IMR-90 (cell line): ENCODE measurements at regions not wholly inside any gene's neighbourhood (a gene's known extent, or its start where the extent isn't known, plus 50 kb on each side); places are given as distances from the start of the nearest gene placed in this dataset.

Experiments used
- CEBPB ChIP-seq: IDR thresholded peaks from 2 replicates; pipeline ENCODE4 v1.6.1; 2012; ENCODE audit warnings: low read depth, low read length, improper control_type of control experiment
- CHD1 ChIP-seq: IDR thresholded peaks from 2 replicates; pipeline ENCODE4 v1.6.1; 2012; ENCODE audit warnings: low read depth, low read length, improper control_type of control experiment
- MAFK ChIP-seq: IDR thresholded peaks from 2 replicates; pipeline ENCODE4 v1.6.1; 2012; ENCODE audit warnings: low read depth, low read length, improper control_type of control experiment
- MXI1 ChIP-seq: IDR thresholded peaks from 2 replicates; pipeline ENCODE4 v1.6.1; 2012; ENCODE audit warnings: low read depth, mild to moderate bottlenecking, low read length, moderate library complexity, borderline replicate concordance
- POLR2A ChIP-seq: IDR thresholded peaks from 2 replicates; pipeline ENCODE4 v1.6.1; 2012; ENCODE audit warnings: mild to moderate bottlenecking, low read depth, low read length
- RAD21 ChIP-seq: IDR thresholded peaks from 2 replicates; pipeline ENCODE4 v1.6.1; 2012; ENCODE audit warnings: low read length, improper control_type of control experiment
- RCOR1 ChIP-seq: IDR thresholded peaks from 2 replicates; pipeline ENCODE4 v1.6.1; 2012; ENCODE audit warnings: mild to moderate bottlenecking, low read length, improper control_type of control experiment; ENCODE audit not compliant: insufficient replicate concordance
- RFX5 ChIP-seq: IDR thresholded peaks from 2 replicates; pipeline ENCODE4 v1.8.0; 2012; ENCODE audit warnings: low read depth, mild to moderate bottlenecking, low read length, moderate library complexity
- SMC3 ChIP-seq: fragments of 150-350 bp; IDR thresholded peaks from 2 replicates; pipeline ENCODE4 v1.6.1; 2016; ENCODE audit warnings: low read depth, mild to moderate bottlenecking, antibody characterized with exemption, low read length, moderate library complexity
- TF ChIP-seq, protein P1 (sequence below): conservative IDR thresholded peaks from 2 replicates; pipeline ENCODE4 v1.5.1; 2012; ENCODE audit warnings: mild to moderate bottlenecking, low read depth, low read length, improper control_type of control experiment
- TF ChIP-seq, protein P2 (sequence below): fragments of 150-350 bp; IDR thresholded peaks from 2 replicates; pipeline ENCODE4 v1.6.1; 2016; ENCODE audit warnings: low read depth, mild to moderate bottlenecking, low read length, moderate library complexity, borderline replicate concordance
- TF ChIP-seq, protein P3 (sequence below): fragments of 150-350 bp; IDR thresholded peaks from 2 replicates; pipeline ENCODE4 v1.6.1; 2017; ENCODE audit warnings: mild to moderate bottlenecking, antibody characterized with exemption, low read length, low read depth

DNA sequence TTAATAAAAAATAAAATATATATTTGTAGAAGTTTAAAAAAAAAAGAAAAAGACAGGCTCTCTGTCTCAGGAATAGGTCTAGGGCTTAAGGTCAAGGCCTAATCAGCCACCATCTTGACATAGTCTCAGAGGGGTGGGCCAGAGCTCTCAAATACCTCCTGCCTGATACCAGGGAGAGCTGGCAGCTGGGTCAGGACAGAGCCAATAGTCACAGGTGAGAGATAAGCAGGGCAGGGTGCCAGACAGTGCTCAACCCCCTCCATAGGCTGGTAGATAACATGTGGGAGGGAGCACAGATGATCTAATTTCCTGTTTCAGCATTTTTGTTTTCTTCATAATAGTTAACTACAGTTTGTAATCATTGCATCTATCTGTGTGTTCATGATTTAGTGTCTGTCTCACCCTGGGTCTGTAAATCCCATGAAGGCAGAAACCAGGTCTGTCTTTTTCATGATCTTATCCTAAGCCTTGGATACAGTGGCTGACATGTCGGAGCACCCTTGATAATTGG, 152.0 kb upstream of the GRIK3 start:
- TF ChIP-seq, protein P1, sequence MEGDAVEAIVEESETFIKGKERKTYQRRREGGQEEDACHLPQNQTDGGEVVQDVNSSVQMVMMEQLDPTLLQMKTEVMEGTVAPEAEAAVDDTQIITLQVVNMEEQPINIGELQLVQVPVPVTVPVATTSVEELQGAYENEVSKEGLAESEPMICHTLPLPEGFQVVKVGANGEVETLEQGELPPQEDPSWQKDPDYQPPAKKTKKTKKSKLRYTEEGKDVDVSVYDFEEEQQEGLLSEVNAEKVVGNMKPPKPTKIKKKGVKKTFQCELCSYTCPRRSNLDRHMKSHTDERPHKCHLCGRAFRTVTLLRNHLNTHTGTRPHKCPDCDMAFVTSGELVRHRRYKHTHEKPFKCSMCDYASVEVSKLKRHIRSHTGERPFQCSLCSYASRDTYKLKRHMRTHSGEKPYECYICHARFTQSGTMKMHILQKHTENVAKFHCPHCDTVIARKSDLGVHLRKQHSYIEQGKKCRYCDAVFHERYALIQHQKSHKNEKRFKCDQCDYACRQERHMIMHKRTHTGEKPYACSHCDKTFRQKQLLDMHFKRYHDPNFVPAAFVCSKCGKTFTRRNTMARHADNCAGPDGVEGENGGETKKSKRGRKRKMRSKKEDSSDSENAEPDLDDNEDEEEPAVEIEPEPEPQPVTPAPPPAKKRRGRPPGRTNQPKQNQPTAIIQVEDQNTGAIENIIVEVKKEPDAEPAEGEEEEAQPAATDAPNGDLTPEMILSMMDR = no peak
- TF ChIP-seq POLR2A = no peak
- no peak for TF ChIP-seq CEBPB
- TF ChIP-seq RAD21 = no peak
- no peak for TF ChIP-seq CHD1
- no peak for TF ChIP-seq SMC3
- TF ChIP-seq MXI1 = no peak
- TF ChIP-seq, protein P2, sequence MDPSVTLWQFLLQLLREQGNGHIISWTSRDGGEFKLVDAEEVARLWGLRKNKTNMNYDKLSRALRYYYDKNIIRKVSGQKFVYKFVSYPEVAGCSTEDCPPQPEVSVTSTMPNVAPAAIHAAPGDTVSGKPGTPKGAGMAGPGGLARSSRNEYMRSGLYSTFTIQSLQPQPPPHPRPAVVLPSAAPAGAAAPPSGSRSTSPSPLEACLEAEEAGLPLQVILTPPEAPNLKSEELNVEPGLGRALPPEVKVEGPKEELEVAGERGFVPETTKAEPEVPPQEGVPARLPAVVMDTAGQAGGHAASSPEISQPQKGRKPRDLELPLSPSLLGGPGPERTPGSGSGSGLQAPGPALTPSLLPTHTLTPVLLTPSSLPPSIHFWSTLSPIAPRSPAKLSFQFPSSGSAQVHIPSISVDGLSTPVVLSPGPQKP = no peak
- no peak for TF ChIP-seq MAFK
- no peak for TF ChIP-seq RCOR1
- TF ChIP-seq, protein P3, sequence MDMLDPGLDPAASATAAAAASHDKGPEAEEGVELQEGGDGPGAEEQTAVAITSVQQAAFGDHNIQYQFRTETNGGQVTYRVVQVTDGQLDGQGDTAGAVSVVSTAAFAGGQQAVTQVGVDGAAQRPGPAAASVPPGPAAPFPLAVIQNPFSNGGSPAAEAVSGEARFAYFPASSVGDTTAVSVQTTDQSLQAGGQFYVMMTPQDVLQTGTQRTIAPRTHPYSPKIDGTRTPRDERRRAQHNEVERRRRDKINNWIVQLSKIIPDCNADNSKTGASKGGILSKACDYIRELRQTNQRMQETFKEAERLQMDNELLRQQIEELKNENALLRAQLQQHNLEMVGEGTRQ = no peak
- TF ChIP-seq RFX5 = no peak
